Neural cell (in vitro differentiated cells): ENCODE measurements at regions not wholly inside any gene's neighbourhood (a gene's known extent, or its start where the extent isn't known, plus 50 kb on each side); places are given as distances from the start of the nearest gene placed in this dataset.

Experiments
- H2AFZ ChIP-seq: fragments of 200-600, 300-800 bp; sonication (generic), shearing (Covaris generic); 2 replicates; pipeline ENCODE4 v1.6.0; 2014; ENCODE audit warnings: low read depth, mild to moderate bottlenecking, antibody characterized with exemption, low read length, moderate library complexity
- H3F3A ChIP-seq: fragments of 200-600 bp; shearing (Covaris generic); 2 replicates; pipeline ENCODE4 v1.6.1; 2016; ENCODE audit warnings: mild to moderate bottlenecking, moderate library complexity, mixed read lengths, antibody characterized with exemption, low read length; ENCODE audit not compliant: insufficient read depth, poor library complexity, severe bottlenecking
- H3K27ac ChIP-seq: fragments of 200-600, 300-800 bp; sonication (generic), shearing (Covaris generic); 2 replicates; pipeline ENCODE4 v1.5.1; 2014; ENCODE audit warnings: mild to moderate bottlenecking, low read length, moderate library complexity
- H3K27me3 ChIP-seq: fragments of 300-800, 200-600 bp; sonication (generic), shearing (Covaris generic); 2 replicates; pipeline ENCODE4 v1.6.0; 2014; ENCODE audit warnings: mild to moderate bottlenecking, low read depth, low read length, moderate library complexity; ENCODE audit not compliant: insufficient read depth
- H3K36me3 ChIP-seq: fragments of 300-800, 200-600 bp; sonication (generic), shearing (Covaris generic); 2 replicates; pipeline ENCODE4 v1.5.1; 2014; ENCODE audit warnings: mild to moderate bottlenecking, antibody characterized with exemption, low read length, moderate library complexity; ENCODE audit not compliant: insufficient read depth
- H3K4me2 ChIP-seq: fragments of 300-800, 200-600 bp; sonication (generic), shearing (Covaris generic); 2 replicates; pipeline ENCODE4 v1.6.0; 2014; ENCODE audit warnings: mild to moderate bottlenecking, low read length
- H3K4me3 ChIP-seq: fragments of 300-800, 200-600 bp; sonication (generic), shearing (Covaris generic); 2 replicates; pipeline ENCODE4 v1.5.1; 2014; ENCODE audit warnings: mild to moderate bottlenecking, low read length, moderate library complexity
- H3K79me2 ChIP-seq: fragments of 200-600 bp; shearing (Covaris generic); replicated peaks from 2 replicates; pipeline ENCODE4 v1.6.0; 2014; ENCODE audit warnings: mild to moderate bottlenecking, low read length, moderate library complexity; ENCODE audit not compliant: insufficient read depth
- H3K9ac ChIP-seq: fragments of 300-800, 200-600 bp; sonication (generic), shearing (Covaris generic); 2 replicates; pipeline ENCODE4 v1.6.1; 2016; ENCODE audit warnings: mild to moderate bottlenecking, low read length, mixed read lengths
- H3K9me2 ChIP-seq: fragments of 200-600 bp; shearing (Covaris generic); 2 replicates; pipeline ENCODE4 v1.6.1; 2016; ENCODE audit warnings: mild to moderate bottlenecking, low read length, mixed read lengths; ENCODE audit not compliant: insufficient read depth
- H3K9me3 ChIP-seq: fragments of 200-600, 300-800 bp; sonication (generic), shearing (Covaris generic); 2 replicates; pipeline ENCODE4 v1.6.1; 2016; ENCODE audit warnings: mild to moderate bottlenecking, mixed run types, low read length, moderate library complexity, mixed read lengths
- H4K20me1 ChIP-seq: fragments of 200-600 bp; shearing (Covaris generic); 2 replicates; pipeline ENCODE4 v1.6.1; 2016; ENCODE audit warnings: mild to moderate bottlenecking, mixed run types; ENCODE audit not compliant: insufficient read depth
- CTCF ChIP-seq: fragments of 450-650 bp; IDR thresholded peaks from 2 replicates; pipeline ENCODE4 v1.5.1; 2014; ENCODE audit warnings: antibody characterized with exemption, mild to moderate bottlenecking, moderate library complexity; ENCODE audit not compliant: poor library complexity, severe bottlenecking
- EP300 ChIP-seq: fragments of 450-650 bp; conservative IDR thresholded peaks from 2 replicates; pipeline ENCODE4 v1.6.1; 2014; ENCODE audit warnings: antibody characterized with exemption, mild to moderate bottlenecking, moderate library complexity; ENCODE audit not compliant: poor library complexity, severe bottlenecking
- EZH2 ChIP-seq: fragments of 200-600, 300-800 bp; shearing (Covaris generic), sonication (generic); IDR thresholded peaks from 2 replicates; pipeline ENCODE4 v1.6.1; 2014; ENCODE audit warnings: antibody characterized with exemption, low read length, borderline replicate concordance, mild to moderate bottlenecking; ENCODE audit not compliant: insufficient read depth, poor library complexity, severe bottlenecking
- MXI1 ChIP-seq: fragments of 450-650 bp; conservative IDR thresholded peaks from 2 replicates; pipeline ENCODE4 v1.6.1; 2014; ENCODE audit warnings: antibody characterized with exemption, mild to moderate bottlenecking; ENCODE audit not compliant: poor library complexity, severe bottlenecking
- POLR2AphosphoS5 ChIP-seq: IDR thresholded peaks from 2 replicates; pipeline ENCODE4 v1.6.1; 2012
- RAD21 ChIP-seq: fragments of 450-650 bp; conservative IDR thresholded peaks from 2 replicates; pipeline ENCODE4 v1.6.1; 2014; ENCODE audit warnings: antibody characterized with exemption, mild to moderate bottlenecking, moderate library complexity
- REST ChIP-seq: IDR thresholded peaks from 2 replicates; pipeline ENCODE4 v1.6.1; 2012; ENCODE audit warnings: borderline replicate concordance
- SMC3 ChIP-seq: fragments of 450-650 bp; conservative IDR thresholded peaks from 2 replicates; pipeline ENCODE4 v1.6.1; 2014; ENCODE audit warnings: antibody characterized with exemption, mild to moderate bottlenecking, moderate library complexity; ENCODE audit not compliant: poor library complexity
- TAF1 ChIP-seq: IDR thresholded peaks from 2 replicates; pipeline ENCODE4 v1.6.1; 2012; ENCODE audit warnings: low read depth

GRCh38 chr10:33884604-33885003 is 550.1 kb upstream of the NRP1 start:
- no peaks in the 10 kb centered on the region for H3K9me2 ChIP-seq
- no peaks in the 10 kb centered on the region for H3K27me3 ChIP-seq
- H4K20me1 ChIP-seq: no peaks in the 10 kb centered on the region
- H2AFZ ChIP-seq: no peak overlapping the region
- H3K4me3 ChIP-seq: no peak overlapping the region
- H3K27ac ChIP-seq: no peak overlapping the region
- TF ChIP-seq EP300 (no peak), MXI1 (no peak), RAD21 (no peak), TAF1 (no peak), REST (no peak), EZH2 (no peak), SMC3 (no peak), POLR2AphosphoS5 (no peak), CTCF (no peak)
- H3K79me2 ChIP-seq: no peaks in the 10 kb centered on the region
- H3K36me3 ChIP-seq: no peaks in the 10 kb centered on the region
- no peak overlapping the region for H3K9ac ChIP-seq
- H3K4me2 ChIP-seq: no peak overlapping the region
- H3K9me3 ChIP-seq: no peaks in the 10 kb centered on the region
- no peaks in the 10 kb centered on the region for H3F3A ChIP-seq

- no peak overlapping the region for H3K9ac ChIP-seq
- no peak overlapping the region for H3K27ac ChIP-seq
- H2AFZ ChIP-seq: no peak overlapping the region
These were observed 549.4 kb upstream of the NRP1 start for GRCh38 chr10:33883881-33884280.

More at GRCh38 chr10:33883881-33884280, 549.4 kb upstream of the NRP1 start:
- Histone ChIP-seq H3K4me2 (no peak overlapping the region), H3K9me2 (no peaks in the 10 kb centered on the region), H3K79me2 (no peaks in the 10 kb centered on the region), H3K36me3 (no peaks in the 10 kb centered on the region), H3K4me3 (no peak overlapping the region), H3K9me3 (no peaks in the 10 kb centered on the region), H3K27me3 (no peaks in the 10 kb centered on the region), H3F3A (no peaks in the 10 kb centered on the region), H4K20me1 (no peaks in the 10 kb centered on the region)
- TF ChIP-seq MXI1 (no peak), EP300 (no peak), POLR2AphosphoS5 (no peak), SMC3 (no peak), REST (no peak), CTCF (no peak), EZH2 (no peak), RAD21 (no peak), TAF1 (no peak)
